GM19397 (cell line): ENCODE measurements at regions not wholly inside any gene's neighbourhood (a gene's known extent, or its start where the extent isn't known, plus 50 kb on each side); places are given as distances from the start of the nearest gene placed in this dataset.

Experiments
- ATAC-seq: cut with Tn5 transposase; IDR thresholded peaks from one replicate; pipeline ENCODE4 v1.9.1; 2021; ENCODE audit warnings: mild to moderate bottlenecking, moderate library complexity; ENCODE audit not compliant: unreplicated experiment

DNA sequence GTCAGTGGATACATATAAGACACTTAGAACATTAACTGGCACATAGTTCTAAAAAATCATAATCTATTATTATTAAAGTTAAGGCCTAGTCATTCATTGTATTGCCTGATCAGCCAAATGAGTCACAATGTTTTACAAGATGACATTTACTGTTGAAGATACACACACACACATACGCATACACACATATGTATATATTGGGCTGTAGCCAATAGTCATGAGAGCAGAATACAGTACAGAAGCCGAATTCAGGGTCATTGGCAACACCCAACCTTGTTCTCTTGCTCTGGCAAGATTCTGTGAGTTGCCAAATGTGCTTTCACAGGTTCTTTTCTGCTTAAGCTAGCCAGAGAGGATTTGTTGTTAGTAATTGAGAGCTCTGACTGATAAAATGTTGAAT lies 922.8 kb upstream of the MAP3K7 start:
- no peak for ATAC-seq

GRCh38 chr6:91509039-91509438 lies 922.2 kb upstream of the MAP3K7 start:
- ATAC-seq: no peak

DNA sequence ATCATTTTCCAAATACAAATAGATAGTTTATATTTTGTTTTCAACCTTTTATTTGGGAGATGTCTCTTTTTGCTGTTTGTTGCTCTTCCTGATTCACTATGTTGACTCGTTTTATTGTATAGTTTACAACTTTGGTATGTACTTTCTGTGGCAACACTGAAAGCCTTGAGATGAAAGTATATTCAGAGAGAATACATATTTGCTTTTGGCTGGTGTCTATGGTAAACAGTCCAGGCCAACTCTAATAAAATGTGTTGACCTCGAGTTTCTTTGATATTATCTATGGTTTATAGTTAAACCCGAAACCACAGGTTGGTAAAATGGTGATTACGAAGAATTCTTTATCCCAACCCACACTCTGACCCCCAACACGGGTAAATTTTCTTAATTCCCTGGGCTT lies 919.6 kb upstream of the MAP3K7 start:
- no peak for ATAC-seq

GRCh38 chr6:91505199-91505598 lies 918.3 kb upstream of the MAP3K7 start:
- no peak for ATAC-seq

- no peak for ATAC-seq
Observed at GRCh38 chr6:91501930-91502329, 915.1 kb upstream of the MAP3K7 start.

DNA sequence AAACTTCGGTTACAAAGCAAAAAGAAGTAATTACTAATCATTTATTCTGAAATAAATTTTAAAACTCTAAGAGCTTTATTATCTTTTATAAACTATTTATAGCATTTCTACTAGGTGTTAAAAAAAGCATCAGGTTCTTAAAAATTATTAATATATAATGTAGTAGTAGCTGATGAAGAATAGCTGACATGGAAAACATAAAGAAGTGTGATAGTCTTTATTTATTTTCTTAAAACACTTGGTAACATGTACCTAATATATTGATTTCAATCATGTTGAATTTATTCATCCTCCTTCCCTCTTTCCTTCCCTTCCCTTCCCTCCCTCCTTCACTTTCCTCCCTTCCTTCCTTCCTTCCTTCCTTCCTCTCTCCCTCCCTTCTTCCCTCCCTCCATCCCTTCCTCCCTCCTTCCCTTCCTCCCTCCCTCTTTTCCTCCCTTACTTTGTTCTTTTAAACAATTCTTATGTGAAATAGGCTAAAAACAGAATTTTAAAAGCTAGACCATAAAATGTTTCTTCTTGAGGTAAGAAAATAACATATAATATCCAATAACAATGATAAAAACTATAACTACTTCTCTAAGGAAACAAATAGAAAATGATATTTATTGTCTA lies 913.9 kb upstream of the MAP3K7 start:
- ATAC-seq: no peak

DNA sequence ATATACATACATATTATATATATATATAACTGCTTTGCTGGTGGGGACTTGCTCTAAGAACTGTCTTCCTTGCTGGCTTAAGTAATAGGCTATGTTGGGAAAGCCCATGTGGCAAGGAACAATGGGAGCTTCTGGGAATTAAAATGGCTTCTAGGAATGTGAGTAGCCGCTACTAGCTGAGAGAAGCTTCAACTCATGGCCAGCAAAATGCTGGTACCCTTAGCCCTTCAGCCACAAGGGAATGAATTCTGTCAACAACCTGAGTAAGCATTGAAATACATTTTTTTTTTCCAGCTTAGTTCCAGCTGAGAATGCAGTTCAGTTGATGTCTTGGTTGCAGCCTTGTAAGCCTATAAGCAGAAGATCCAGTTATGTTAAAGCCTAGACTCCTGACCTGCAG lies 911.7 kb upstream of the MAP3K7 start:
- no peak for ATAC-seq

DNA sequence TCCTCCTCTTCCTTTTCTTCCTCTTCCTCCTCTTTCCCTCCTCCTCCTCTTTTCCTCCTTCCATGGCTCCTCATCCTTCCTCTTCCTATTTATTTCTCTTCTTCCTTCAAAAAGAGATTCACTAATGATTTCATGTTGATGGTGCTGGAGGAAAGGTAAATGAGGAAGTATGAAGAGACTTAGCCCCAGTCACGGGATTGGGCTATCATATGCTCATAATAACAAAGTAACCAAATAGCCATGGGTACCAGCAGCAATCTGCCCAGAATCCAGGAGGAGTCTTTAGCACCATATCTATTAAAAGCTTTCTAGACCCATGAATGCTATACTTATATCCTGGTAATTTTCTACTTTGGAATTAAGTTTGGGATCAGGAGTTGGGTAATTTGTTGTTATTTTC lies 910.9 kb upstream of the MAP3K7 start:
- no peak for ATAC-seq

GRCh38 chr6:91490671-91491301 lies 903.9 kb upstream of the MAP3K7 start:
- no peak for ATAC-seq

DNA sequence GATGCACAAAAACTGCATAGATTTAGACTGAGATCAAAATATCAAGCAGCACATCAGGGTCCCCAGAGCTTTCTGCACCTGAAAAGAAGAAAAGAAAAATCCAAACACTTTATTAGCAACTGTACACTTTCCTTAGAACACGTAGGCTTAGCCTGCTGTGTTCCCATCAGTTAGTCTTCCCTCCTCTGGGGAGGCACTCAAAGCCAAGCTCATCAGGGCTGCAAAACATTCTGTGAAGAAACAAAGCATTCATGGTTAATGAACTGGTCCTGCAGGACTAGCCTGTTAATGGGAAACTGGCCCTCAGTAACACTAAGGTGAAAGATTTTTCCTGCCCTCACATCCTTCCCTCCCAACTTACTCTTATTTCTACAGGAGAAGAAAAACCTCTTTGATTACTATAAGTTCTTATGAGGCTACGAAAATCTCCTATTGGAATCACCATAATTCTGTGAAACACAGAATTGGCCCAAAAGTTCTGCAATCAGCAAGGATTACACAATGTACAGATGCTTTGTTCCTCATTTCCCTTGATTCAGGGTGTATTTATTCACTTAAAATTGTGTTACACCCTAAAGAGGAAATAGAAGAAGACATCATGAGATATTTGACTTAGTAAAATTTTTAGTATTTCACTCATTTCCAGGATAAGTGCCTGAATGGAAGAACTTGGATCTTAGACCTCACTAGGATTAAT lies 901.0 kb upstream of the MAP3K7 start:
- ATAC-seq: no peak

- ATAC-seq: no peak
Observed at GRCh38 chr6:91486200-91486599, 899.3 kb upstream of the MAP3K7 start.

DNA sequence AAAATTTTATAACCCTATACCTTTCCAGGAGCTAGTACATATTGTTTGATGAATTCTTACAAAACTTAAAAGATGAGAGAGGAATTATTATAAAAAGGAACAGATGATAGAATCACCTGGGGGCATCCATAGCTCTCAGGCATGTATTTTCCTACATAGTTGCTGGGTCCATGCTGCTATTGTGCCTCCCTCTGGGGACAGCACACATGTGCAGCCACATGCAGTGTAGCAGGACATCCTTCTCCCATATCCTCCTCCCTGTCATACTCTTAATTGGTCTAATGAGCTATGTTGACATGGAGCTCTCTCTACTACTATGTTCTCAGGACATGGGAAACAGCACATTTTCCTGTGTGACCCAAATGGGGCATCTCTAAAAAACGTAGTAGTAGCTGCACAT lies 898.2 kb upstream of the MAP3K7 start:
- no peak for ATAC-seq

GRCh38 chr6:91483415-91484105 lies 896.7 kb upstream of the MAP3K7 start:
- ATAC-seq: peak; percentile 27

DNA sequence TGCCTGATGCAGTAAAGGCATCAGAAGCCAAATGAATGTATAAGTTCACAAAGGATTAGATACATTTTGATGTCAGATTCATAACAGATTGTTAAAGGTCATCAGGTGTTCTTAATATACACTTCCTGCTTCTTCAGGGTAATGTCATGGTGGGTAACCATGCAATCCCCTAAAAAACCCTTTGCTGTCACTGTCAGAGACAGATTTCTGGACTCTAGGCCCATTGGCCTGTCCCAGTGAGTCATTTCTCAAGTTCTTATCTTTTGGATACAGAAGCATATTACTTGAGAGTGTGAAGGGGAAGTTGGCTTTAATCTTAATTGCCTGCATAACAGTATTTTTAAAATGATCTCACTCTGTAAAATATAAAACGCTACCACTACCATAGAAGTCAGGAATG lies 895.6 kb upstream of the MAP3K7 start:
- peak; percentile 79 for ATAC-seq

DNA sequence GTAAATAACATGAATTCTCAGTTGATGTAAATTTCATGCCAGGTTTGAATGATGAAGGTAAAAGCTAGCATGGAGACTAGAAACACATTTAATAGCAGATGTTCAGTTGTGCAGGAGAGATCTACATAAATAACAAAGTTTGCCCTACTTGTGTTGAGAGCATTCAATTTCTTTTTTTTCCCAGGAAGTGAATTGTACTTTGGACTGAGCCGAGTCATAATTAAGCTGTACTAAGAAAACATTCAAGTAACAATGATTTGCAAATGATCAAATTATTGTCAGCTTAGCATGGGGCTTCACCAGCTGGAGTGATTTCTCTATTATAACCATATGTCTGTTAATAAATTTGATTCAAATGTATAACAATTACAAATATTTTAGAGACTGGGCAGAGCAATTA lies 893.5 kb upstream of the MAP3K7 start:
- no peak for ATAC-seq

DNA sequence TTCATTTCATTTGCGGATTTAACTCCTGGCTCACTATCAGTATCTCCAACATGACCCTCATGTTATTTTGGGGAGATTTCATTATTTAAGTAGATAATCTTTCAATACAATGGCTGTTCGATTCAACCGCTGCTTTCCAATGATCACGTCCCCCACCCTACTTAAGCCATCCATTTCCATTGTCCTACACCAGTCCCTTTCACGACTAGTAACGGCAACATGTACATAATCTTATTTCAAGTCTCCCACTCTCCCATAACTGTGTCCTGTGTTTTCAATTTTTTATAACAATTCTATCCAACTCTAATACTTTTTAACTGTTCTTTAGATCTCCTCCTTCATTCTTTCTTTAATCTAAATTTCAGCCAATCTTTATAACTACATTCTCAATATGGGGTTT lies 890.8 kb upstream of the MAP3K7 start:
- ATAC-seq: no peak

DNA sequence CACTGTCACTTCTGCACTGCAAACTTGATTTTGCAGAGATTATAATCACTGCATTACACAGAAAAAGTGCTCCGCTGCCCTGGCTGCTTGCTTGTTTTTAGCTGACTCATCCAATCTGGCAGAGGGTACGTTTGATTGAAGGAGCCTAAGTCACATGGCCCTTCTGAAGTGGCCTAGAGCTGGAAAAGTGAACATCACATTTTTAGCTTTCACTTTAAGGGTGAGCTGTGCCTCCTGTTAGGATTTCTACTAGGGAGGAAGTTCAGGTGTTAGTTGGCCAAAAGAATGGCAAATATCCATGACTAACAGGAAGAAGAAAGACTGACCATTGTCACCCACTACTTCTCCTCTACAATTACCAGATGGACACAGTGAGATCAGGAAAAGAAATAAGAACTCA lies 889.1 kb upstream of the MAP3K7 start:
- ATAC-seq: peak; percentile 58

GRCh38 chr6:91465393-91465792 lies 878.5 kb upstream of the MAP3K7 start:
- no peak for ATAC-seq

DNA sequence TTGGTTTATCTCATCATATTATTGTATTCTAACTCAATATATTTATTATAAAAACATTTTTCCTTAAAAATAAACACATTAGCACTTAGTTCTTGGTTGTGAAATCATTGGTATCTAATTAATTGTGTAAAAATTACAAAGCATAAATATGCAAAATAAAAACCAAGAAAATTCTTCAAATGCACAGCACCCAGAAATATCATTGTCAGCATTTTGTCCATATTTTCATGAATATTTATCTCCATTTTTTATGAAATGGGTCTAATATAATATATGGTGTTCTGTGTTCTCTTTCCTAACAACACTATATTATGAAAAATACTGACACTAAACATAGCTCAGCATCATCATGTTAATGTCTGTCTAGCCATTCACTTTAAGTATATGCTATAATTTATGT lies 877.8 kb upstream of the MAP3K7 start:
- no peak for ATAC-seq

DNA sequence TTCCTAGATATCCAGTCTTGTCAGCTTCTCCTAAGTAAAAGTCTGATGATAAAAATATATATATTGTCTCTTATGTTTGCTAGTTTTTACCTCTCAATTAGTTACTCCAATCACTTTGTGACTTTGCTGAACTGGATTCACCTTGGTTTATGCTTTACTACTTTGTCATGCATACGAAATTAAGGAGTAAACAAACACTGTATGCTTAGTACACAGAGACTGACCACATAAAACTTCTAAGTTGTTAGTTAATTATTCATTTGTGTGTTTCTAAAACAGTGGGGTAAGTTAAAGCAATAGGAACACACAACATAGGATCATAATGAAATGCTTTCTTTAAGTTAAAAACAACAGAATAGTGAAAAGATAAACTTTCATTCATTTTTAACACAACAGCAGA lies 877.3 kb upstream of the MAP3K7 start:
- ATAC-seq: peak; percentile 92

GRCh38 chr6:91462241-91462640 lies 875.4 kb upstream of the MAP3K7 start:
- ATAC-seq: no peak
